Activated T-helper 9 cell treated with anti-CD3 and anti-CD28 coated beads, Interleukin-2, amount 50 U/mL, for 16 hours (primary cell): ENCODE measurements at regions not wholly inside any gene's neighbourhood (a gene's known extent, or its start where the extent isn't known, plus 50 kb on each side); places are given as distances from the start of the nearest gene placed in this dataset.

Experiments
- DNase-seq: peaks from one replicate; pipeline ENCODE4 v3.0.0-alpha.2; 2020; ENCODE audit warnings: low read depth

DNA sequence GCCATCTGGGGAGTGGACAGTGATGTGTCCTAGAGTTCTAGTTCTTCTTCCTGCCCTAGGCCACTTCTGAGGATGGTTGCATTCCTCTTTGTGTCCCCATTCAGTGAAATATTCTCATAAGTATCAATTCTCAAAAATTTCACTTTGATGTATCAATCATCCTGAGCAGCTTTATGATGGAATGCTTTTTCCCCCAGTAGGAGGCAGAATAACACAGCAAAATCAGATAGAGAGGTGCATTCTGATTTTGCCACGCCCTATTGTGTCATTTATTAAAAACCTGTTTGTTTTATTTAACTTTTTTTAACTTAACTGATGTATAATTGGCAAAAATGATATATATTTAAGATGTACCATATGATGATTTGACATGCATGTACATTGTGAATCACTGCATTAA, 656.0 kb upstream of the GRM7 start:
- DNase-seq = no peak

DNA sequence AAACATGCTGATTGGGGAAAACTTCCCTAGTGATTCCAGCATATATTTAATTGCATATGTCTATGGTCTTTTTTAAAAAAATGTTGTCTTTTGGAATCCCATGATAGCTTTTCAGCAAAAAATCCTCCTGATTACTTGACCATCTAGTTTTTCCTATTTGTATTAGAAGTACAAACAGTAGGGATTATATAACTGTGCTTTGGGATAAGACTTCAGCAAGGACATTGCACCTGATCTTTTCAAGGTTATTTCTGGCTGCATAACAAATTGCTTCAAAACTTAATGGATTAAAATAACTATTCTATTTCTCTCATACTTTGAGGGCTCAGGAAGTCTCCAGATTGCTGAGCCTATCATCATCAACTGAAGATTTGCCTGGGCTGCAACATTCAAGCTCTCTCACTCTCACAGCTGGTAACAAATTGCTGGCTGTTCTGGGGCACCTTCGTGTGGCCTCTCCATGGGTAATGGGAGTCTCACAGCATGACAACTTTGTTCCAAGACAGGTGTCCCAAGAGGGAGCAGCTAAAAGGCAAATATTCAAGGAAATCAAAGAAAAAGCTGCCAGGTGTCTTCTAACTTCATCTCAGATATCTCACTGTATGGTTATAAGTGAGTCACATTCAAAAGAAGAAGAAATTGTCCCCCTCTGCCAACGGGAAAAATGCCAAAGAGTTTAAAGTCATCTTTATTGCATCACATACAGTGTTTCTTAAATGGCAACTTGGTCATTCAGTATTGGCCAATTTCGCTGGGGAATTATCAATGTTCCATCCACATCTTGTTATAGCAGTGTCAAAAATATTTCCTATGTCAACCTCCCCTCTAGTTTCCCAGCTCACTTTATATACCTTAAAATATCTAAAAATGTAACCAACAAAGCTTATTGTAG, 644.5 kb upstream of the GRM7 start:
- no peak for DNase-seq

DNA sequence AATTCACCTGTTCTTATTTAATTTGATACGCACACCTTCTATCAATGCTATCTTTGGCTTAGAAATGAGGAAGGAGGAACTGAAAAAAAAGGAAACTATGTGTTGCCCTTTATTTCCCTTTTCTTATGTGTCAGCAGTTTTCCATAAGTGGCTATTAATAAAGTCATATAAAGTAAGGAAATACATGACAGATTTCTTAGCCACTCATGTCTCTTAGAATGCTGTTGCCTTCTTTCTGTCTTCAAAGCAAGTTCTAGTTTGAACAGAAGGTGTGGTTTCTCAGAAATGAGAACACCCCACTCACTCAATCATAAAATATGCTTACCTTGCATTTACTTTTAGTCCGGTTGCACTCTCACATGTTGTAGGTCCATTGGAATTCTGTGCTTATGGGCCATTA, 640.5 kb upstream of the GRM7 start:
- no peak for DNase-seq

- no peak for DNase-seq
Measured at GRCh38 chr3:6222069-6222468, 638.8 kb upstream of the GRM7 start.

DNA sequence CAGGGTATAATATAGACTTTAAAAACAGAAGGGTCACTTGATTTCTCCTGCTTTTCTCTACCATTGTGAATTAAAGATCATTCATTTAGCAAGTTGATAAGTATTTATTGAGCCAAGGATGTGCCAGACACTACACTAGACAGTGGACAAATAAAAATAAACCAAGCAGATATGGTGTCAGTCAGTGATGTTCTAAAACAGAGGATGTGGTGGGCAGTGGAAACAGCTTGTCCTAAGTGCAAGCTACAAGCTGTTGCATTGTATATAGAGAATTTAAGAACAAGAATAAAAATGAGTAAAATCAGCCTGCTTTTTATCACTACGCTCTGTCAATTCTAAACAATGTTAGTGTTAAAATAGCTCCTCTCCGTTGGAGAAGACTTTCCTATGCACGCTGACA, 637.3 kb upstream of the GRM7 start:
- DNase-seq = no peak

GRCh38 chr3:6228958-6229683, 631.8 kb upstream of the GRM7 start:
- DNase-seq = no peak

- no peak for DNase-seq
Measured at GRCh38 chr3:6229778-6230410, 631.0 kb upstream of the GRM7 start.

- DNase-seq = no peak
Measured at GRCh38 chr3:6242104-6242503, 618.8 kb upstream of the GRM7 start.

DNA sequence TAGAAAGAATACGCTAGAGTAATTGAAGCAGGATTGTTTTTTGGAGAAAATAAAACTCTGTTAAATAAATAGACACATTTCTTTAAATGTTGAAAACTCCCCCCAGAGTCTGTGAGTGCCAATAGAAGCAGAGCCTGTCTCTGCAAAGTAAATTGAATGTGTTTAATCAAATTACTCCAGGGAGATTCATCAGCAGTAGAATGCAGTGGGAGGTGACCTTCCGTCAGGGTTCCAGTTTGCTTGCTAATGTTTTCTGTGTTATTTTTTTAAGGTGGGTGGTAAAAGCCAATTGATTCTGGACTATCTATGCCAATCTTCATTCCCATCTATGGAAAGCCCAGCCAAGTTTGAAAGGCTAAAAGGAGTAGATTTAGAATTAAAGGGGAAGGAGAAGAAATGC, 612.4 kb upstream of the GRM7 start:
- DNase-seq = no peak

- no peak for DNase-seq
Measured at GRCh38 chr3:6249679-6250078, 611.2 kb upstream of the GRM7 start.

DNA sequence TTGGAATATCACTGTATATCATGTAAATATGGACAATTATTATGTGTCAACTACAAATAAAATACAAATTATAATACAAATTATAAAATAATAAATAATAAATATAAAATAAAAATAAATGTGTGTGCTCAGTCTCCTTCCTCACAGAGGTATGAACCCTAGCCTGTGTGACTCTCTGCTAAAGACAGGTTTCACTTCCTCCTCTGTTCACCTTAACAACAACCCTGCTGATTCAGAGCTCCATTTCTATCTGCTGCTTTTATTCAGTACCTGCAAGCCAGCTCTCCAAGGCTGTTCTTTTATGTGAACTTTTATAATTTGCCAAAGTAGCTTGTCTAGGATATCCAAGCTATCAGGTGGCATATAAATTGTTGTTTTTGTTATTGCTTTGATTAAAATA, 610.7 kb upstream of the GRM7 start:
- DNase-seq = no peak

DNA sequence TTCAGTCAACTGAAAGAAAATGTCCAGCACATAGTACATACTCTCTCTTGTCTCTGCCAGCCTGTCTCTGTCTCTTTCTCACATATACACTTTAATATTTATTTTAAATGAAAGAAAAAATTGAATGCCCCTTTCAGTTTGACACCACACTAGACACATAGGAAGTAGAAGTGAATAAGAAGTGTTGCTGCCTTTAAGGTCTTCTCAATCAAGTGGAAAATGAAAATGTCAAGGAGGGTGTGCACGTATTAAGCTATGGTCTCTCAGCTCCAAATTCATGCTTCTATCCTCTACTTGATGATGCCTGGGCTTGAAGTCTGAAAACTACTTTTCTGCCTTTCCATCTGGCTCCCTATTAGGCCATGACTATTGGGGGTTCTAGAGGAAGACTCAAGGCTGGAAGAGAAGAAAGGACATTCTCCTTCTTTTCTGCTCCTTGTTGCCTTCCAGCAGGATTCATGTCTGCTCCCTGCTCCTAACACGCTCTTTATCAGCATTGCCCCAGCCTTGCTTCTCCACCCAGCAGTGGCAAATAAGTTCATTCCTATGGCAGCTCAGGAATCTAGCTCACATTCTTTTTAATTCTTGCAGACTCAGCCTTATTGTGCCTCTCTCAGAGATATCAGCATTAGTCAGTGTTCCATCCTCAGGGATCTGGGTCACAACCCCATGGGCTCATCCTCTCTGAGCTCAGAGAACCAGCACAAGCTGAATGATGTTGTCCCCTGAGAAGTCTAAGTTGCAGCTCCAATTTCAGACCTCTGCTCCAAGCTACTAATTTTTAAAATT, 609.1 kb upstream of the GRM7 start:
- no peak for DNase-seq

DNA sequence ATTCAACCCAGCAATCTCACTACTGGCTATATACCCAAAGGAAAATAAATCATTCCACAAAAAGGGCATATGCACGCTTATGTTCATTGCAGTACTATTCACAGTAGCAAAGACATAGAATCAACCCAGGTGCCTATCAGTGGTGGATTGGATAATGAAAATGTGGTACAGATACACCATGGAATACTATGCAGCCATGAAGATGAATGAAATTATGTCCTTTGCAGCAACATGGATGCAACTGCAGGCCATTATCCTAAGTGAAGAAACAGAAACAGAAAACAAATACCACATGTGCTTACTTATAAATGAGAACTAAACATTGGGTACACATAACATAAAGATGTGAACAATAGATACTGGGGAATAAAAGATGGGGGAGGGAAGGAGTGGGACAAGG, 606.4 kb upstream of the GRM7 start:
- no peak for DNase-seq

- no peak for DNase-seq
Measured at GRCh38 chr3:6255229-6255628, 605.7 kb upstream of the GRM7 start.

- no peak for DNase-seq
Measured at GRCh38 chr3:6260551-6261191, 600.2 kb upstream of the GRM7 start.

- no peak for DNase-seq
Measured at GRCh38 chr3:6262010-6262409, 598.9 kb upstream of the GRM7 start.

- DNase-seq = no peak
Measured at GRCh38 chr3:6264036-6264435, 596.9 kb upstream of the GRM7 start.

GRCh38 chr3:6264906-6265305, 596.0 kb upstream of the GRM7 start:
- DNase-seq = no peak

DNA sequence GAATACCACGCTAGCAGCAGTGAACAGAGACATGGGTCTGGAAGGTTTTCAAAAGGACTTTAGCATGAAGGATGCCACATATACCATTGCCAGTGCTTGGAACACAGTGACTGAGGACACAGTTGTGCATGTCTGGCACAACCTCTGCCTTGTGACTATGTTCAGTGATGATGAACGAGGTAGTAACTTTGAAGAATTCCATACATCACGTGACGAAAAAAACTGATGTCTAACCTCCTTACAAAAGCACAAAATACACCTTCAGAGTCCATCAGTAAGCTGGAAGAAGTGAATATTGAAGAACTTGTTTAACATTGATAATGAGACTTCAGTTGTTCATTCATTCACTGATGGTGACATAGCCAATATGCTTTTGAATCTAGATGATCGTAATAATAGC, 594.8 kb upstream of the GRM7 start:
- no peak for DNase-seq

DNA sequence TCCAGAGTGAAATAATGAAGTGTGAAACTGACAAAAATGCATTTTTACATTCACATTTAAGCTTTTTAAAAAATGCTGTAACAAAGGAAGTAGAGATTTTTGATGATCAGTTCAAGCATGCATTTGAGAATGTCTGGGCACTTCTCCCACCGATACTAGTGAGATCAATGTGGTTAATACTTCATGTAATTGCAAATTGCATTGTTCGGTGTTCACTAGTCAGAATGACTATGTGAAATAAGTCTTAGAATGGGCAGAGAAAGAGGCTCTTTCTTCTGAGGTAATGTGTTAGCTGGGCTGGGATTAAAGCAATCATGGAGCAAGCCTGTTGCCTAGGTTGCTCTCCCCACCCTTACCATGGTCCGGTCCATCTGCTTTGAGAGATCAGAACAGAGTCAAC, 587.0 kb upstream of the GRM7 start:
- DNase-seq = no peak

DNA sequence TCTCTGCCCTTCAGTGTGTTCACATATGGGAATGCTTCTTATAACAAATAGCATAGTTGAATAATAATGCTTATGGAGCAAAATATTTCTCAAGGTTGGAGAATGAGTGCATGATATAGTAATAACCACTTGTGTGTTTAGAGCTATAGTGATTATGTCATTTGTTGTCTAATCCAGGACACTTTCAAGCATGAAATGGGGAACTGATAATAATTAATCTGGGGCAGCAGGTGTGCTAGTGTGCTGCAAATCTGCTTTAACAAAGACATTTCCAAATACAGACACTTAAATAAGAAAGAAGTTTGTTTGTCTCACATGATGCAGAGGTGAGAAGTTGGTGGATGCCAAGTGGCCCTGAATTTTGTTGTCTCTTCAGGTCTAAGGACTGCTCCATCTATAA, 579.3 kb upstream of the GRM7 start:
- DNase-seq = no peak

DNA sequence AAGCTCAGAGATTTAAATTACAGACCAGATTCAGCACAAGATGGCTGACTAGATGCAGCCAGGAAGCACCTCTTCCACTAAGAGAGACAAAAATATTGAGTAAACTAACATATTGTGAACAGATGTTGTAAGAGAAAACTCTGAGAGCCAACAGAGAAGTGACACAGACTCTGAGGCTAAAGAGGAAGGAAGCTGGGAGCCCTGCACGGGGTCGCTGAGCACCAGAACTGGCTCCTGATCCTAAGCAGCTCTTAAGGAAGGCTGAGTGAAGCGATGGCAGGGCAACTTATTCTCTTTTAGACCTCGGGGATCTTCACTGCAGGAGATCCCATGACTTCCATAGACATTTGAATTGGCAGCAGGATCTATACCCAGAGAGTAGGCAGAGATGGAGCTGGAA, 578.0 kb upstream of the GRM7 start:
- DNase-seq = no peak
